WTC11 (cell line): ENCODE measurements at regions not wholly inside any gene's neighbourhood (a gene's known extent, or its start where the extent isn't known, plus 50 kb on each side); places are given as distances from the start of the nearest gene placed in this dataset.

Source experiments
- ATAC-seq: fragments of 200-7000 bp; cut with Tn5 transposase; 2 replicates; pipeline ENCODE4 v1.10.0; 2021; ENCODE audit warnings: mild to moderate bottlenecking, moderate library complexity
- CTCF ChIA-PET: fragments of 300-600 bp; sonication (Branson Sonifier 250); formaldehyde crosslinking; loops from one replicate; lab custom pipeline; 2021; ENCODE audit warnings: antibody characterized with exemption; lab: Charles Lee
- POLR2A ChIA-PET: fragments of 350-600 bp; sonication (Branson Sonifier 250); formaldehyde crosslinking; loops from one replicate; lab custom pipeline; 2021; ENCODE audit warnings: antibody characterized with exemption; lab: Charles Lee
- DNase-seq: peaks from one replicate; pipeline ENCODE4 v3.0.0; 2021; ENCODE audit warnings: low spot score
- H3K27ac Mint-ChIP-seq: 2 replicates; pipeline ENCODE4 v1.8.0; 2021; ENCODE audit warnings: mixed read lengths
- H3K27me3 Mint-ChIP-seq: 2 replicates; pipeline ENCODE4 v1.8.0; 2021; ENCODE audit warnings: low read depth, mild to moderate bottlenecking, moderate library complexity, mixed read lengths
- H3K36me3 Mint-ChIP-seq: 2 replicates; pipeline ENCODE4 v1.8.0; 2021; ENCODE audit warnings: mixed read lengths
- H3K4me1 Mint-ChIP-seq: 2 replicates; pipeline ENCODE4 v1.8.0; 2022; ENCODE audit warnings: mixed read lengths
- H3K4me3 Mint-ChIP-seq: 2 replicates; pipeline ENCODE4 v1.8.0; 2021; ENCODE audit warnings: mild to moderate bottlenecking, moderate library complexity, mixed read lengths
- H3K9me3 Mint-ChIP-seq: 2 replicates; pipeline ENCODE4 v1.8.0; 2021; ENCODE audit warnings: mixed read lengths
- ATF2 ChIP-seq: sonication (generic); formaldehyde crosslinking; IDR thresholded peaks from 2 replicates; pipeline ENCODE4 v1.8.1; 2022; ENCODE audit warnings: low read depth, missing genetic modification reagents, borderline replicate concordance
- CBFB ChIP-seq: sonication (generic); formaldehyde crosslinking; IDR thresholded peaks from 2 replicates; pipeline ENCODE4 v1.8.1; 2022; ENCODE audit warnings: mild to moderate bottlenecking, low read depth, missing genetic modification reagents
- CDX4 ChIP-seq: fragments of 250-450 bp; sonication (Bioruptor Pico); IDR thresholded peaks from 2 replicates; pipeline ENCODE4 v1.9.0; 2021; ENCODE audit warnings: moderate library complexity, mild to moderate bottlenecking, inconsistent platforms, borderline replicate concordance
- CREB1 ChIP-seq: sonication (generic); formaldehyde crosslinking; IDR thresholded peaks from 2 replicates; pipeline ENCODE4 v1.8.0; 2023; ENCODE audit warnings: mild to moderate bottlenecking, missing genetic modification reagents
- E2F5 ChIP-seq: sonication (generic); formaldehyde crosslinking; IDR thresholded peaks from 2 replicates; pipeline ENCODE4 v1.8.1; 2022; ENCODE audit warnings: mild to moderate bottlenecking, moderate library complexity, missing genetic modification reagents
- FOXP1 ChIP-seq: sonication (generic); formaldehyde crosslinking; IDR thresholded peaks from 2 replicates; pipeline ENCODE4 v1.8.0; 2022; ENCODE audit warnings: missing genetic modification reagents, mild to moderate bottlenecking, moderate library complexity, borderline replicate concordance
- GABPB1 ChIP-seq: sonication (generic); formaldehyde crosslinking; IDR thresholded peaks from 2 replicates; pipeline ENCODE4 v1.8.1; 2023; ENCODE audit warnings: mild to moderate bottlenecking, missing genetic modification reagents
- MXD4 ChIP-seq: fragments of 250-450 bp; sonication (Bioruptor Pico); IDR thresholded peaks from 2 replicates; pipeline ENCODE4 v1.8.0; 2021; ENCODE audit warnings: mild to moderate bottlenecking, moderate library complexity, borderline replicate concordance
- SMAD4 ChIP-seq: sonication (generic); formaldehyde crosslinking; IDR thresholded peaks from 2 replicates; pipeline ENCODE4 v1.8.0; 2022; ENCODE audit warnings: mild to moderate bottlenecking, missing genetic modification reagents
- SP1 ChIP-seq: sonication (generic); formaldehyde crosslinking; conservative IDR thresholded peaks from 2 replicates; pipeline ENCODE4 v1.8.1; 2022; ENCODE audit warnings: missing genetic modification reagents
- STAT6 ChIP-seq: sonication (generic); formaldehyde crosslinking; conservative IDR thresholded peaks from 2 replicates; pipeline ENCODE4 v1.8.1; 2023; ENCODE audit warnings: mild to moderate bottlenecking, low read depth, missing genetic modification reagents, moderate library complexity
- USF2 ChIP-seq: sonication (generic); formaldehyde crosslinking; IDR thresholded peaks from 2 replicates; pipeline ENCODE4 v1.8.1; 2023; ENCODE audit warnings: mild to moderate bottlenecking, missing genetic modification reagents, moderate library complexity
- ZBTB21 ChIP-seq: sonication (generic); formaldehyde crosslinking; IDR thresholded peaks from 2 replicates; pipeline ENCODE4 v1.8.1; 2023; ENCODE audit warnings: mild to moderate bottlenecking, missing genetic modification reagents, borderline replicate concordance
- ZMAT4 ChIP-seq: fragments of 250-450 bp; sonication (Bioruptor Pico); IDR thresholded peaks from 2 replicates; pipeline ENCODE4 v1.9.0; 2021; ENCODE audit warnings: mild to moderate bottlenecking
- ZNF121 ChIP-seq: sonication (generic); formaldehyde crosslinking; IDR thresholded peaks from 2 replicates; pipeline ENCODE4 v1.8.0; 2023; ENCODE audit warnings: missing genetic modification reagents
- ZNF138 ChIP-seq: sonication (generic); formaldehyde crosslinking; conservative IDR thresholded peaks from 2 replicates; pipeline ENCODE4 v1.8.1; 2022; ENCODE audit warnings: mild to moderate bottlenecking, moderate library complexity, missing genetic modification reagents
- ZNF396 ChIP-seq: fragments of 250-450 bp; sonication (Bioruptor Pico); IDR thresholded peaks from 2 replicates; pipeline ENCODE4 v1.8.0; 2021; ENCODE audit warnings: mild to moderate bottlenecking, moderate library complexity, borderline replicate concordance
- ZNF416 ChIP-seq: fragments of 250-450 bp; sonication (Bioruptor Pico); IDR thresholded peaks from 2 replicates; pipeline ENCODE4 v1.9.0; 2021; ENCODE audit warnings: mild to moderate bottlenecking, inconsistent platforms
- ZNF532 ChIP-seq: fragments of 250-450 bp; sonication (Bioruptor Pico); IDR thresholded peaks from 2 replicates; pipeline ENCODE4 v1.9.0; 2021; ENCODE audit warnings: mild to moderate bottlenecking, borderline replicate concordance

GRCh38 chr3:25094932-25095685 is 333.0 kb upstream of the RARB start:
- peaks cover 35% of the 10 kb centered on the region for H3K4me1 Mint-ChIP-seq
- H3K27me3 Mint-ChIP-seq = no peaks in the 10 kb centered on the region
- ATAC-seq = no peak
- no peaks in the 10 kb centered on the region for H3K9me3 Mint-ChIP-seq
- POLR2A ChIA-PET = interaction anchor here (0.5 kb wide), 1 partner anchor 203 kb away, joined by 3 read pairs; no protein-coding TSS in a partner anchor
- TF ChIP-seq ZBTB21 (CRISPR knock-in tag) (no peak), CREB1 (no peak), SP1 (CRISPR knock-in tag) (no peak), USF2 (CRISPR knock-in tag) (no peak), CDX4 (CRISPR knock-in tag) (no peak), ZMAT4 (CRISPR knock-in tag) (no peak), ATF2 (CRISPR knock-in tag) (no peak), ZNF396 (no peak), E2F5 (CRISPR knock-in tag) (no peak), ZNF138 (CRISPR knock-in tag) (no peak), FOXP1 (CRISPR knock-in tag) (no peak), ZNF532 (CRISPR knock-in tag) (no peak), ZNF416 (CRISPR knock-in tag) (no peak), MXD4 (CRISPR knock-in tag) (no peak), ZNF121 (no peak), STAT6 (CRISPR knock-in tag) (no peak), SMAD4 (CRISPR knock-in tag) (no peak), GABPB1 (no peak), CBFB (CRISPR knock-in tag) (no peak)
- TF ChIP-seq, all 79 proteins: peak for 0
- CTCF ChIA-PET = interaction anchor here (1.3 kb wide), 1 partner anchor 12 kb away, joined by 3 read pairs; no protein-coding TSS in a partner anchor
- Mint-ChIP-seq H3K27ac (no peak overlapping the region), H3K4me3 (no peak overlapping the region), H3K36me3 (no peaks in the 10 kb centered on the region)
- DNase-seq = no peak
